HepG2 (cell line): ENCODE measurements at regions not wholly inside any gene's neighbourhood (a gene's known extent, or its start where the extent isn't known, plus 50 kb on each side); places are given as distances from the start of the nearest gene placed in this dataset.

Experiments used
- ATAC-seq: fragments of 200-7000 bp; cut with Tn5 transposase; 3 replicates; pipeline ENCODE4 v1.9.1; 2020; ENCODE audit warnings: mild to moderate bottlenecking, moderate library complexity
- BruUV-seq: library from RNA; stranded (reverse); fragments of 400-500 nt; replicated peaks from 2 replicates; lab custom pipeline; 2021; lab: Mats Ljungman, UMichigan
- CTCF ChIA-PET: fragments of 300-600 bp; formaldehyde crosslinking; extraction: SDS; loops from one replicate; lab custom pipeline; 2021; ENCODE audit warnings: low total read pairs, inconsistent platforms, low intra/inter-chr PET ratio; lab: Yijun Ruan, JAX
- POLR2A ChIA-PET: fragments of 350-600 bp; sonication (Branson Sonifier 250); formaldehyde crosslinking; loops from one replicate; lab custom pipeline; 2020; ENCODE audit warnings: antibody characterized with exemption, inconsistent platforms; lab: Yijun Ruan, JAX
- DNase-seq: peaks from one replicate; pipeline ENCODE4 v3.0.0-alpha.2; 2015; ENCODE audit warnings: low spot score
- FAIRE-seq: peaks from 3 replicates; lab custom pipeline; 2011; peaks lifted over from hg19 to GRCh38; lab: Jason Lieb, UNC
- H2AFZ ChIP-seq: one replicate; pipeline ENCODE4 v1.6.1; 2011; ENCODE audit warnings: low read length, inconsistent platforms
- H3K27ac ChIP-seq: fragments of 300-600 bp; 3 replicates; pipeline ENCODE4 v1.8.0; 2011; ENCODE audit warnings: mixed run types, mild to moderate bottlenecking, mixed read lengths, low read length, inconsistent platforms; ENCODE audit not compliant: insufficient read depth; ENCODE audit errors: extremely low read length
- H3K27me3 ChIP-seq, 2 experiments: fragments of 200-600 bp in 1 of 2; 2 replicates in 1 of 2; 3 replicates in 1 of 2; pipeline versions ENCODE4 v1.6.0 to v1.8.0; 2011; ENCODE audit warnings: low read length in 2 of 2, mild to moderate bottlenecking in 2 of 2, moderate library complexity in 2 of 2, inconsistent platforms in 1 of 2; ENCODE audit not compliant: insufficient read depth in 2 of 2, control insufficient read depth in 1 of 2
- H3K36me3 ChIP-seq, 2 experiments: fragments of 200-600 bp in 1 of 2; replicated peaks in 1 of 2; 2 replicates in 1 of 2; 3 replicates in 1 of 2; pipeline versions ENCODE4 v1.5.1 to v1.8.0; 2011; ENCODE audit warnings: low read length in 2 of 2, inconsistent platforms in 1 of 2; ENCODE audit not compliant: insufficient read depth in 2 of 2, control insufficient read depth in 1 of 2
- H3K4me1 ChIP-seq: 2 replicates; pipeline ENCODE4 v1.5.1; 2012; ENCODE audit warnings: low read length, inconsistent platforms; ENCODE audit not compliant: insufficient read depth
- H3K4me2 ChIP-seq: 2 replicates; pipeline ENCODE4 v1.6.0; 2011; ENCODE audit warnings: low read depth, low read length, inconsistent platforms
- H3K4me3 ChIP-seq, 3 experiments: fragments of 200-600 bp in 1 of 3; sonication (generic), shearing (Covaris generic) in 1 of 3; replicated peaks in 1 of 3; 2 replicates each; pipeline ENCODE4 v1.5.1; 2011 to 2016; ENCODE audit warnings: low read length in 3 of 3, inconsistent platforms in 2 of 3, low read depth in 2 of 3, mild to moderate bottlenecking in 2 of 3, control low read depth in 1 of 3, mixed read lengths in 1 of 3; ENCODE audit not compliant: insufficient read depth in 1 of 3
- H3K79me2 ChIP-seq: one replicate; pipeline ENCODE4 v1.6.1; 2011; ENCODE audit warnings: low read length, inconsistent platforms; ENCODE audit not compliant: insufficient read depth
- H3K9ac ChIP-seq: 2 replicates; pipeline ENCODE4 v1.6.0; 2011; ENCODE audit warnings: mild to moderate bottlenecking, low read depth, low read length, inconsistent platforms; ENCODE audit not compliant: insufficient read depth
- H3K9me3 ChIP-seq: 2 replicates; pipeline ENCODE4 v1.5.1; 2012; ENCODE audit warnings: mild to moderate bottlenecking, low read length
- H4K20me1 ChIP-seq: 2 replicates; pipeline ENCODE4 v1.6.0; 2011; ENCODE audit warnings: inconsistent platforms, mild to moderate bottlenecking, low read length, moderate library complexity; ENCODE audit not compliant: insufficient read depth
- DNMT3B ChIP-seq: conservative IDR thresholded peaks from 2 replicates; pipeline ENCODE4 v1.6.1; 2016; ENCODE audit warnings: missing biosample characterization, control low read depth
- MNT ChIP-seq: fragments of 450-650 bp; IDR thresholded peaks from 2 replicates; pipeline ENCODE4 v1.6.1; 2016
- ZKSCAN5 ChIP-seq: sonication (generic); formaldehyde crosslinking; IDR thresholded peaks from 2 replicates; pipeline ENCODE4 v1.5.1; 2020; ENCODE audit warnings: mild to moderate bottlenecking, missing genetic modification reagents
- ZNF142 ChIP-seq: sonication (generic); formaldehyde crosslinking; IDR thresholded peaks from 2 replicates; pipeline ENCODE4 v1.4.0; 2020; ENCODE audit warnings: missing genetic modification reagents
- WGBS: methylation state at CpG from one replicate; pipeline ENCODE4 v1.1.6; 2017; ENCODE audit warnings: low lambda C conversion rate; 5-methylcytosine and 5-hydroxymethylcytosine counted together
- in situ Hi-C: cut with HindIII; loops from 2 replicates; pipeline ENCODE4 v1.10.0; 2017; ENCODE audit warnings: low pct_unique_long_range_greater_than_20kb; ENCODE audit not compliant: extremely low pct_ligation_motif_present
- intact Hi-C: fragments of 100-400 bp; cut with micrococcal nuclease; formaldehyde crosslinking; loops from one replicate; pipeline ENCODE4 v1.10.0; 2022; ENCODE audit not compliant: unreplicated experiment

GRCh38 chr18:61167902-61168301 lies 165.3 kb upstream of the CDH20 start (continued):
- TF ChIP-seq ZKSCAN5 (CRISPR knock-in tag) (no peak), ZNF142 (CRISPR knock-in tag) (no peak)

GRCh38 chr18:61169386-61169785 lies 163.8 kb upstream of the CDH20 start:
- WGBS: 0% methylated on average over 4 of the region's 4 CpGs
- Histone ChIP-seq H3K9me3 (no peaks in the 10 kb centered on the region; the same call in 1 of the 2 replicates), H4K20me1 (no peaks in the 10 kb centered on the region), H3K27me3 (no peaks in the 10 kb centered on the region; a peak in 1 of 5 replicates), H3K4me1 (no peaks in the 10 kb centered on the region), H3K9ac (no peak overlapping the region), H3K4me3 (no peak overlapping the region), H3K4me2 (no peak overlapping the region), H3K36me3 (no peaks in the 10 kb centered on the region), H3K79me2 (no peaks in the 10 kb centered on the region), H3K27ac (no peak overlapping the region), H2AFZ (no peak overlapping the region)
- TF ChIP-seq DNMT3B (CRISPR knock-in tag): no peak
- TF ChIP-seq MNT: peak; percentile 62
- FAIRE-seq: no peak
- in situ Hi-C loops (no loop called here), intact Hi-C loops (no loop called here)
- ATAC-seq: no peak
- DNase-seq: no peak
- no TSS peak for BruUV-seq
- POLR2A ChIA-PET: no interaction called here
- CTCF ChIA-PET: no interaction called here
